ENCODE measurements at regions not wholly inside any gene's neighbourhood (a gene's known extent, or its start where the extent isn't known, plus 50 kb on each side); places are given as distances from the start of the nearest gene placed in this dataset.
A peak's percentile ranks its signal among the peaks of the same experiment; 100 is the strongest.

DNA sequence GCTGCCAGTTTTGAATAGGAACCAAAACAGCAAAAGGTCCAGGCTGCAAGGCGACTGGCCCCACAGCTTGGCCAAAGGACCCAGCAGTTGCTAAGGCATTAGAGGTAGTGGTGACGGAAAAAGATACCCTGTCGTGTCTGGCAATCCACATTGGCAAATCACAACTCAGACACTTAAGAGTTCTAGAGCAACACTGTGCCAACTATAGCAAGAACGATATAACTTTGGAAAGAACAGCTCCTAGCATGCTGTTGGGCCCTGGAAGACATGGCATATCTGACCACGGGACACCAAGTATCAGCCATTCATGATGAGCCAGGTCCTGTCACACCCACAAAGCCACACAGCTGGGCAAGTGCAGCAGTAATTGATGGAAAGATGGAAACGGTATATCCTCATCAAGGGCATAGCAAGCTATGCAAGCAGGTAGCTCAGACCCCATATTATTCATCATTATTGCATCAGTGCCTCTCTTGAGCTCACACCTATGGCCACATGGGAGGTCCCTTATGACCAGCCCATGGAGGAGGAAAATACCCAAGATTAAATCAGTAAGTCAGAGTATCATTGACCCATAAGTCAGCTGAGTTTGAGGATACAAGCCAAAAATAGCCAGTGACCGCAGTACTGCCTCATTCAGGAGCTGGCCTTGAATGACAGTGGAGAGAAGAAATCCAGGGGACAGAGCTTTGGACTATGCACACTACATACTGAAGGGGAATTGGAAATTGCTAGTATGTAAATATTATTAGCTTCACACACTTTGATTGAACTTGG, 221.2 kb downstream of the SETD4 start:
- peak overlapping the region in 1 of 2 donors; percentile 35 for H3K27ac ChIP-seq
- no peak overlapping the region for H3K4me3 ChIP-seq
- no peak for DNase-seq (ENCODE audit: low spot score)
- TF ChIP-seq, protein P1, sequence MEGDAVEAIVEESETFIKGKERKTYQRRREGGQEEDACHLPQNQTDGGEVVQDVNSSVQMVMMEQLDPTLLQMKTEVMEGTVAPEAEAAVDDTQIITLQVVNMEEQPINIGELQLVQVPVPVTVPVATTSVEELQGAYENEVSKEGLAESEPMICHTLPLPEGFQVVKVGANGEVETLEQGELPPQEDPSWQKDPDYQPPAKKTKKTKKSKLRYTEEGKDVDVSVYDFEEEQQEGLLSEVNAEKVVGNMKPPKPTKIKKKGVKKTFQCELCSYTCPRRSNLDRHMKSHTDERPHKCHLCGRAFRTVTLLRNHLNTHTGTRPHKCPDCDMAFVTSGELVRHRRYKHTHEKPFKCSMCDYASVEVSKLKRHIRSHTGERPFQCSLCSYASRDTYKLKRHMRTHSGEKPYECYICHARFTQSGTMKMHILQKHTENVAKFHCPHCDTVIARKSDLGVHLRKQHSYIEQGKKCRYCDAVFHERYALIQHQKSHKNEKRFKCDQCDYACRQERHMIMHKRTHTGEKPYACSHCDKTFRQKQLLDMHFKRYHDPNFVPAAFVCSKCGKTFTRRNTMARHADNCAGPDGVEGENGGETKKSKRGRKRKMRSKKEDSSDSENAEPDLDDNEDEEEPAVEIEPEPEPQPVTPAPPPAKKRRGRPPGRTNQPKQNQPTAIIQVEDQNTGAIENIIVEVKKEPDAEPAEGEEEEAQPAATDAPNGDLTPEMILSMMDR (IDR thresholded peaks at IDR 0.05), result no peak

DNA sequence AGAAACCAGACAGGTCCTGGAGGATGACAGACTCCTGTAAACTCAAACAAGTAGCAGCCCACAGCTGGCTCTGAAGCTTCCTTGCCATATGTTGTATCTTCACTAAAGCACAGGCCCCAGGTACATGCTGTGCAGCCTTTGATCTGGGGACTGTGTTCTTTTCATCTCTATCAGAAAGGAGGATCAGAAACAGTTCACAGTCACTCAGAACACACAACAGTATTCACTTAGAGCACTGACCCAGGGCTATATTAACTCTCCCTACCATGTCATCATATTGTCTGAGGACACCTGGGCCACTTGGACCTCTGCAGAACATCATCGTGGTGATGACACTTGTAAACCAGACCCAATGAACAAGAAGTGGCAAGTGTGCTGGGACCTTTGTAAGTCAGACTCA, 222.0 kb downstream of the SETD4 start:
- Histone ChIP-seq H3K4me3 (no peak overlapping the region), H3K27ac (no peak overlapping the region)
- no peak for DNase-seq (ENCODE audit: low spot score)
- TF ChIP-seq, protein P1 (IDR thresholded peaks at IDR 0.05), result no peak

DNA sequence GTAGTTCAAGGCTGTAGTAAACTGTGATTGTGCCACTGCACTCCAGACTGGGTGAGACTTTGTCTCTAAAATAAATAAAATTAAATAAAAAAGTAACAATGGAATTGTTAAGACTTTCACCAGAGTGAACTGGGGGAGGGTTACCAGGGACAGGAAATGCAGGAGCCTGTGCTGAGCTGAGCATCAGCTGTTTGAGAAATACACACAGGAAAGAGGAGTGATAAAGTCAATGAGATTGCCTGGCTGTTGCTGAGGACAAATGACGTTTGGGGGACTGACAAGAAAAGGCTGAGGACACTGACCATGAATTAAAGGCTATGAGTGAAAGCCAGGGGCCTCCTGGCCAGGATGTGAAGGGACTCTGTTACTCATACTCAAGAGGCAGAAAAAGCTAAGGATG, 226.3 kb downstream of the SETD4 start:
- DNase-seq (ENCODE audit: low spot score), result no peak
- Histone ChIP-seq H3K4me3 (no peak overlapping the region), H3K27ac (no peak overlapping the region)
- TF ChIP-seq, protein P1 (IDR thresholded peaks at IDR 0.05), result no peak

DNA sequence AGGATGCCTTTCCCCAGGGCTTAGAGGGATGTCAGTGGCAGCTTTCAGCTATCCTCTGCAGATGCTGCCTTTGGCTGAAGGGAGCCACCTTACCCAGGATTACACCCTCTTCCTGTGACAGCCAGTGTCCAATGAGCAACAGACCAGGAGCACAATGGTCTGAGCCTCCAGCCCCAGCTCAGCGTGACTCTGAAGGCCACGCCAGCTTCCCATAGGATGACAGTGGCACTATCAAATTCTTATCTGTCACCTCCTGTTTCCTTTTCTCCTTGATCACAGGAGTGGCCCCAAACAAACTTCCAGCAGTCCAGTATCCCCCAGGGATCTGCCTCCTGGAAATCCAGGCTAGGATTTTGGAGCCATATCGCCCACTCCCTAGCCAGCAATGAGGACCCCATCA, 226.9 kb downstream of the SETD4 start:
- DNase-seq (ENCODE audit: low spot score), result no peak
- Histone ChIP-seq H3K27ac (no peak overlapping the region), H3K4me3 (no peak overlapping the region)
- TF ChIP-seq, protein P1 (IDR thresholded peaks at IDR 0.05), result no peak

DNA sequence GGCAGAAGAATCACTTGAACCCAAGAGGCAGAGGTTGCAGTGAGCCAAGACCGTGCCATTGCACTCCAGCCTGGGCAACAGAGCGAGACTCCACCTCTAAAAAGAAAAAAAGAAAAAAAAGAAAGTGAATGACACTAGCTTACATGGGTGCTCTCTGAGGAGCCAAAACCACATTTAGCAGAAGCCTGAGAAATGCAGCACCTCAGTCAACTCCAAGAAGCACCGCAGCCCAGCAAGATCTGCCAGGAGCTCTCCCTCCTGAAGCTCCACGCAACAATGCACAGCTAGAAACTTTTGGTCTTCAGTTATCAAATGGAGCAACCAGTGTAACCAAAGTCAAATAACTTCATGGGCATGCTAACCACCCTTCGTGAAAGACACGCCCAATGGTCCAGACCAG, 229.1 kb downstream of the SETD4 start:
- Histone ChIP-seq H3K4me3 (no peak overlapping the region), H3K27ac (no peak overlapping the region)
- TF ChIP-seq, protein P1 (IDR thresholded peaks at IDR 0.05), result no peak
- DNase-seq (ENCODE audit: low spot score), result no peak

DNA sequence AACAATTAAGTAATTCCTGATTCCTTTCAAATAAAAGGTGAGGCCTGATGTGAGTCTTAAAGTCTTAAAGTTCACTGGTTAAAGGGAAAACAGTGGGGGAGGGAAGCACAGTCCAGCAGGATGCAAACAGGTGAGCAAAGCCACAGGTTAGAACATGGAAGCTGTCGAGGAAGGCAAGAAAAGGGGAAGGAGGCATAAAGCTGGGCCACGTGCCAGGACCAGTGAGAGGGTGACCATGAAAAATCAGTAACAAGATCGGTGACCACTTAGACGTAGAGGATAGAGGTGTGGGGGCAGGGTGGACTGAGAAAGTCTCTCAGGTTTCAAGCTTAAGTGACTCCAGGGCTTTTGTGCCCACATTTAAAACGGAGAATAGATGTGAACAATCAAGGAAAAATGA, 231.3 kb downstream of the SETD4 start:
- Histone ChIP-seq H3K27ac (no peak overlapping the region), H3K4me3 (no peak overlapping the region)
- DNase-seq (ENCODE audit: low spot score), result no peak
- TF ChIP-seq, protein P1 (IDR thresholded peaks at IDR 0.05), result no peak

DNA sequence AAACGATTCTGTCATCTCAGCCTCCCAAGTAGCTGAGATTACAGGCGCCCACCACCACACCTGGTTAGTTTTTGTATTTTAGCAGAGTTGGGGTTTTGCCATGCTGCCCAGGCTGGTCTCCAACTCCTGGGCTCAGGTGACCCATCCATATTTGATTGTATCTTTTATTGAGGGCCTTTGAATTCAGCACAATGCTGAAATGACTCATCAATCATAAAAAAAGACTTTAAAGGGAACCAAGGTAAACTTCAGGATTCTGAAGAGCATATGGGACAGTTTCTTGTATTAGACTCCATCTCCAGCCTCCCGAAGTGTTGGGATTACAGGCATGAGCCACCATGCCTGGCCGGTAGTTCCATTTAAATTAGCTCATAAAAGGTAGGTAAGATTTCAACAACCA, 232.2 kb downstream of the SETD4 start:
- Histone ChIP-seq H3K4me3 (no peak overlapping the region), H3K27ac (no peak overlapping the region)
- no peak for DNase-seq (ENCODE audit: low spot score)
- TF ChIP-seq, protein P1 (IDR thresholded peaks at IDR 0.05), result no peak
